HS-27A (cell line): ENCODE measurements at regions not wholly inside any gene's neighbourhood (a gene's known extent, or its start where the extent isn't known, plus 50 kb on each side); places are given as distances from the start of the nearest gene placed in this dataset.

Experiments used
- DNase-seq: peaks from one replicate; pipeline ENCODE4 v3.0.0-alpha.2; 2012; ENCODE audit warnings: low read depth, missing footprints

- DNase-seq, result no peak
Observed at GRCh38 chr9:89793124-89793495, 188.3 kb downstream of the GADD45G start.

- no peak for DNase-seq
Observed at GRCh38 chr9:89793551-89793950, 188.7 kb downstream of the GADD45G start.

GRCh38 chr9:89794918-89795317, 190.1 kb downstream of the GADD45G start:
- DNase-seq, result no peak

DNA sequence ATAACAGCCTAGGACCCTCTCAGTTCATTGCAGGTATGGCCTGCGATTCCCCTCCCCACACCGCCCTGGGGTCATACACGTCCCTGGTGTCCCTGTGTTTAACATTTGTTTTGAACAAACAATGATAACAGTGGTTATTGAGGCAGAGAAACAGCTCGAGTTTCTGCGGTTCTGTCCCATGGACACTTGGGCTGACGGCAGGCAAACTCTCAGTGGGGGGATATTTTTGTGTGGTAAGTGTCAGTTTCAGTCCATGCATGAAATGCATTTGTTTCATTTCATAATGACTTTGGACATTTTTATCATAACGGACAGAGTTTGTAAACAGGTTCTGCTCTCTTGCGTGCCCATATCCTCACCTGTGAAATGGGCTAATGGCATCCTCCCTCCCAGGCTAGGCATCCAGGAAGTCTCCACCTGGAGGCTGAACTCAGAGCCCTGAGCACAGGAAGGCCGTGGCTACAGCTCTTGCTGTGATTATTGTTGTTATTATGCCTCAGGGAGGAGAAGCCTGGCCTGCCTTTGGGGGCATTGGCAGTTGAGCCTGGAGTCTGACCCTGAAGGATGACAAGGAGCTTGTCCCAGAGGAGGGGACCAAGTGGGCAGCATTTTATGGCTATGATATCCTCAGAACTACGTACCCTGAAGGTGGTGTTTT, 190.9 kb downstream of the GADD45G start:
- no peak for DNase-seq

DNA sequence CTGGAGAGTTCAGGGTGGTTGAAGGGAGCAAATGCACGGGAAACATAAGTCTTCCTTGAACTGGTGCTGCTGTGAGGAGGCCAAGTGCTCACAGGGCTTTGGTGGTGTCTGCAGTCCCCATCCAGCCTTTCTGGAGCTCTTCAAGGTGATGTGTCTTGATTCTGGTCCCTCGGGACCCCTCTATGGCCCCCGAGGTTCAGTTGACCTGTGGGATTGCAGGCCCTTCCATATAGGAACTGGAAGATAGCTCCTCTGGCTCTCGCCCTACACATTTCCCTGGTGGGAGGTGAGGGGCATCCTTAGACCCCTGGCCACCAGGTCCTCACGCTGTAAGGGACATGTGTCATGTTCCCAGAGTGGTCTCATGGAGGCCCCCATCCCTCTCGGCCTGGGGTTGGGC, 191.8 kb downstream of the GADD45G start:
- DNase-seq, result no peak

DNA sequence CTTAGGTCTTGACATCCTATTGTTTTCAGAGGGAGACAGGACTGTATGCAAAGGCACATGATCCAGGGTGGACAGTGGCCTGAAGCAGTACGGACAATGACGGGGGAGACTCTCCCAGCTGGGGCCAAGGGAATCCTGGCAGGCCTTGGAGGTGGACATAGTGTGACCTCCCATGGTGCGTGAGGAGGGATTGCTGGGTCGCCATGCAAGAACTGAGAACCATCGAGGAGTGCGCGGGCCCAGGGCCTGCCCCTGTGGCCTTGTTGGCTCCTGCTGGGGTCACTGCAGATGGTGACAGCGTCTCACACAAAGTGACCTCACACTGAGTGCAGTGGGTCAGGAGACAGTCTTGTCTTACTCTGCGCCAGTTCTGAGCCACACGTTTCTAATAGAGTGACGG, 192.4 kb downstream of the GADD45G start:
- DNase-seq, result no peak

GRCh38 chr9:89797937-89798455, 193.2 kb downstream of the GADD45G start:
- no peak for DNase-seq

DNA sequence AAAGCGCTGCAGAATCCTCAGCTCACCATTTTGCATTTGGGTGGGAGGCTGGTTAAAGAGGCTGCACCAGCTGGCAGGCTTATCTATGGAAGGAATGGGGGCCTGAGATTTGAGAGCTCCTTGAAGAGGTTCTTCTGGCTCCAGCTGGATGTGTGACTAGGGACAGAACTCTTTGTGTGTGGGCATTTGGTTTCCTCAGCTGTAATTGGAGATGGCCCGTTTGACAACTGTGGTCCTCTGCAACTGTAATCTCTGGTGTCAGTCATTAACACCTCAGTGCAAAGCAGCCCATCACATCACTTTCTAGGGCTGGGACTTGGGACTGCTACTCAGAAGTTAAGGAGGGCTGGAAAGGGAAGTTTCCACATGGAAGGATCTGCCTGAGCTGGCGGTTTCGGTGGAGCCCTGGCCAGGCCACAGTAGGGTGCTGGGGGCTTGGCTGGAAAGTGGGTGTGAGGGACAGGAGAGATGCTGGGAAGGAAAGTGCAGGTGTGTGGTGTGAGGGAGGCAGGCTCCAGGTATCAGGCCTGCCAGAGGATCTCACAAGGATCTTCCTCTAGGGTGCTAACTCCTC, 193.8 kb downstream of the GADD45G start:
- no peak for DNase-seq

DNA sequence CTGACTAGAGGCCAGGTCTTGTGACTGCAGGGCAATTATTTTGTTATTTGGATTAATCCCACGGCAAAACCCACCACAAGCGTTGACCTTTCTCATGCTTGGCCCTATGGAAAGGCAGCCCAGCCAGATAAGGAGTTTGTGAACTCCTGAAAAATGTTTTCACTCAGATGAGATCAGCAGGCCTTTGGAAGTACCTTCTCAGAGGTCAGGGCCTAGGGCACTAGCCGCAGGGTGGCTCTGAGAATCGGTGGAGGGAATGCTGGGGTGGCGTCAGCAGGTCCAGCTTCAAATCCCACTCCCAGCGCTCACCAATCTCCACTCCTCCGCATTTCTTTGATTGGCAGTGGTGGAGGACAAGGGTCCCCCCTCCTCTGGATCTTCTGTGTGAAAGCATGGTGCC, 194.4 kb downstream of the GADD45G start:
- no peak for DNase-seq

DNA sequence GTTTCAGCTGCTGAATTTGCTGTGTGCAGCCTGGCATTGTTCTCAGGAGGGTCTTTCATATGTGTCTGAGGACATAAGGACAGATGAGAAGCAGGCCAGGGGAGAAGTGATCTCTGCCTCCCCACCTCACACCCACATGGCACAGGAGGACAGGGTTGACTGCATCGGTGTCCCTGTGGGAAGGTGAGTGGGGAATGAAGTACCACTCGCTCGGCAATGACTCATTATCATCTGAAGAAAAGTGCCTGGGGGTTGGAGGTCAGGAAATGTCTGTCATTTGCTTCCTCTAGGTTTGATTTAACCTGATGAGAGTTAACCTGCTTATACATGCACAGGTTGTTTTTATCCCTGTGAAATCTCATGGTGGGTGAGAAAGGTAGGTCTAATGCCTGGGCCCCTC, 195.0 kb downstream of the GADD45G start:
- no peak for DNase-seq

GRCh38 chr9:89801341-89801740, 196.5 kb downstream of the GADD45G start:
- no peak for DNase-seq

DNA sequence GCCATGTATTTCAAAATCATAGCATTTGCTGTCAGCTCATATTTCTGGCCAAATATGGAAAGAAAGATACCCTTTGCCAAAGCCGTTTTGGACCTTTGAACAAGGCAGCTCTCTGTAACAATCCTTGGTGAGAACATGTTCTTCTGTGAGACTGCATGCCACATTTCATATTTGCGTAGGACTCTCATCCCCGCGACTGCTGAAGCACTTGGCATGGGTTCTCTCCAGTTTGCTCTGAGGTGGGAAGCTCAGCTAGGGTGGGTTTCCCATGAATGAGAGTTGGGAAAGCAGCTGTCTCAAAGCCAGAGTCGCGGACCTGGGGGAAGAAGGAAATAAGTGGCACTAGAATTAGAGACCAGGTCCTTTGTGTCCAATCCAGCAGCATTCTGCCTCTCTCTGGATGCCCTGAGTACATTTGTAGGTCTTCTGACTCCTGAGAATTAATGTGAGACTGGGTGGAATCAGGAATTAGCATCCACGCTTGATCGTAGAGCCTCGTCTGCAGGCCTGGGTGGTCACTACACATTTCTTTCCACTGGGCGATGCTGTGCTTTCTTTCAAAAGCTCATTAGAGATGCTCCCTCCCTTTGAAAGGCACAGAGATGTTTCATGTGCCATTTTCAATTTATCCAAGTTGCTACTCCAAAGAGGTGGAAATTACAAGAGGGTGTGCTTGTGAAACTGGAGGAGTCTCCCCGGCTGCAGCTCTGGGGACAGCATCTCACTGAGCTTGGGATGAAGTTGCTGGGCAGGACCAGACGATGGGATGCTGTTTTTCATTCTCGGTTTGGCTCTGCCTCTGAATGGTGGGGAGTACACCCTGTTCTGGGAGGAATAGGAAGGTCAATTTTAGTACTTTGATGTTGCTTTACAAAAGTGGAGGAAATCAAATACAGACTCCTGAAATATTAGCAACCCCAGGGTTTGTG, 197.2 kb downstream of the GADD45G start:
- DNase-seq, result no peak

DNA sequence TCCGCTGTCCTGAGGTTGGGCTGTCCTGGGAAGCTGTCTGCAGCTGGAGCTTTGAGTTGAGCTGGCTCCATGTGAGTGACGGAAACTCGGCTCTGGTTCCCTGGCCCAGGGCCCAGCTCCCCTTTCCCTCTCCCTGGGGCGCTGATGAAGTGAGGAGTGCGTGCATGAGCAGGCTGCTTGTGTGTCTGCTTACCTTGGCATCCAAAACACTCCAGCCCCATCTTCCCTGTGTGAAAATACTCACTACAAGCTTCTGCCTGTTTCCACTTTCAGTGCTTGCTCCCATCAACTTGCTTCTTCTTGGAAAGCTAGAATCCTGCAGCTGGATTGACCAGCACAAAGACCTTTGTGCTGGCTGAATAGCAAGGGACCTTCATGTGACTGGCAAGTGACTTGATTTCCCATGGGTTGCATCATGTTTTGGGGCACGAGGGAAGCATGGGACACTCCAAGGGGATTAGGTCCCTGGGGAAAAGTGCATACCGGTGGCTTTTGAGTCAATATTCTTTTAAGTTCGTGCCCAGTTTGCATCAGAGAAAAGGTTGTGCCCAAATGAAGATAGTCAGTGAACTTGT, 198.1 kb downstream of the GADD45G start:
- DNase-seq, result no peak

GRCh38 chr9:89803403-89803802, 198.6 kb downstream of the GADD45G start:
- no peak for DNase-seq

DNA sequence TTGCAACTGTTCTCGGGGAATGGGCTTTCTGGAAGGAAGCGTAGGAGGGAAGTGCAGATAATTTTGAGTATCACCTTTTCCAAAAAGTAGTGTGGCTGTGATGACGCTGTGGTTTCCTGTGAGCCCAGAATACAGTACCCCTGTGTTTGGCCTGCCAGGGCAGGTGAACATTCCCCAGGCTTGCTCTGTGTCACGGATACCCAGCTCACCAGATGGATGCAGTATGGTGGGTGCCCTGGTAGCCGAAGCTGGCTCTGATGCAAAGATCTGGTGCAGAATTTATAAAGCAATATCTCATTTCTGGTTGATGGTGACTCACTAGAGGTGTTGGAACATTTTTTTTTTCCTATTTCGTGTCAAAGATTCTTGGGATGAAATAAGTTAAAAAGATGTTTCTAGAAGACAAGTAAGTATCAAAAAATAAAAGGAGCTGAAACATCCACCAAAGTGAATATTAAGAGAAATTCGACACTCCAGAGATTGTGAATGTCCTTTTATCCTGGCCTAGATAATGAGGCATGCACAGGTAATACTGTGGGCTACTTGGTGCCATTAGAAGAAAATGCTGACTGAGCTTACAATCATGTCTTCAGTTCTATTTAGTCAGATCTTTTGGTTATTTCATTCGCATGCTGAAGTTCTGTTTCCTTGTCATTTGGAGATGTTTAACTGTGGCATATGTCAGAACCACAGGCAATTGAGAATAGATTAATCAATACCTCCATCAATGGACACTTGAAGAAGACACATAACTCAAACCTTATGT, 200.1 kb downstream of the GADD45G start:
- no peak for DNase-seq

GRCh38 chr9:89805571-89806292, 200.9 kb downstream of the GADD45G start:
- DNase-seq, result no peak

DNA sequence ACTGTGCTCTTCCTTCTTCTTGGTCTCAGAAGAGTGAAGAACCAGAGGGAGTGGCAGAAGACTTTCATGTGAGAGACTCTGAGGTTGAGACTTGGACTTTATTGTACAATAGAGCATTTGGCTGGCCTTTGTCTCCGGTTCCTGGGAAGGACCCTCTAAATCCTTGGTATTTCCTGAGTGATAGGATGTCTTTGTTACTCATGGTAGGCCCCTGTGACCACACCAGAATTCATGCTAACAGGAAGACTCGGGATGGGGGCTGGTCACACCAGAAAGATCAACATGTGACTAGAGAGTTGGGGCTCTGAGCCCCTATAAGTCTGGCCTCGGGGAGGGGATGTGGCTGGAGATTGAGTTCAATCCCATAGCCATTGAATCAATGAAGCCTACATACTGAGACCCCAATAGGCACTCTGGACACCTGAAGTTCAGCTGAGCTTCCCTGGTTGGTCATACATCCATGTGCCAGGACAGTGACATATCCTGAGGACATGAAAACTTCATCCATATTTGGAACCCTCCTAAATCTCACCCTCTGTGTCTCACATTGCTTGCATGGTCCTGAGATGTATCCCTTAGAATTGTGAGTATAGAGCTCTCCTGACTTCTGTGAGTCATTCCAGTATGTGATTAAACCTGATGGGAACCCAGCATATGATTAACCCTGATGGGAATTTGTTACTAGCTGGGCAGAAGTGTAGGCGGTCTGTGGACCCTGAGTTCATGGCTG, 201.7 kb downstream of the GADD45G start:
- DNase-seq, result no peak

DNA sequence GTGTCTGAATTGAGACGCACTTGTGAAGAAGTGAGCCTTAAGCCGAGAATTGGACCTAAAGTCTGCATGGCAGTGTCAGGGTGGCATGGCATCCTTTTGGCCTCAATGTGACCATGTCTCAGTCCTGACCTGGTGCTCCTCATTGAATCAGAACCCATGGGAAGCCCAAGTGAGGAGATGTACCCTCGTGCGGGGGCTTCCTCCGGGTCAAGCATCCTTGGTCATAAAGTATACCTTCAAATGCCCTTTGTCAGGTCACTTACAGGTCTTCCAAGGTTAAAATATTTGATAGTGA, 202.2 kb downstream of the GADD45G start:
- DNase-seq, result no peak

DNA sequence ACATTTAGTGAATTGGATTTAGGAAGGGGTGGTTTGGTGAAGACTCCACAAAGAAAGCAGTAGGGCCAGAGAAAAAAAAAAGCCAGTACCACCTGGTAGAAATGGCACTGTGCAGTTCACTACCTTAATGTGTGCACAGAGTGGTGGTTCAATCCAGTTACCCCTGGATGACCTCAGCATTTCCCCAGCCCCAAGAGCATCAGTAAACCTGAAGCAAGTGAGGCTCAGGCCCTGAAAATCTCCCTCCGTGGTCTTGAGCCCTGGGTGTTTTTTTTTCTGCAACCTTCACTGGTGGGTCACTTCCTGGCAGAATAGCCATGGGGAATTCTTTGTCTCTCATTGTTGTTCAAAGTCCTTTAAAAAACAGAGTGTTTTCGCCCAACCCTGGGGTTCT, 202.9 kb downstream of the GADD45G start:
- no peak for DNase-seq

DNA sequence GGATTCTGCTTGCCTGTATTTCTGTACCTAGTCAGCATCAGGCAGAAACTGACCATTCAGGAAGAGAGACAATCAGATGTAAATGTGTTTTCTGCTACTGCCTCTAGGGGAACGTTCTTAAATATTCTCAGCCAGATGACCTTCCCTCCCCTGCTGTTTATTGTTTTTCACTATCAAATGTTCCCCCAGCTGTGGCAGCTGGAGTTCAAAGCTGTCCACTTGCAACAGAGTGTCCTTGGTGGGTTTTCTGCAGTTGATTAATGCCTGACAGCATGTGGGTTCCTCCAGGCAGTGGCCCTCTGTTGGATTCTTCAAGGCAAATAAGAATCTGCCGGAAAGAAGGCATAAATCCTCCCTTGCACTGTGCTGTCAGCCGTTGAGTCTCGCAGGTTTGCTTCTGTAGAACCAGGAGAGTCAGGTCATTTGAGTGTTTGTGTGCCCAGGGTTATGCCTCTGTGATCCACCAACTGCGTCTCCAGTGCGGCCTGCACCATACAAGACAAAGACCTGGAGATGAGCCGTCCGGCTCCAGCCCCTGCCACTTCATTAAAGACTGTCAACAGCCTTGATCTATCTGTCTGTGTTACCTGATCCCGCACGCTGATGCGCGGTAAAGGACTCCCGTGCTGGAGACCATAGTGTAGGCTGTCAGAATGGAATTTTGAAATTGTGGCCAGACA, 203.4 kb downstream of the GADD45G start:
- DNase-seq, result no peak
